ENCODE measurements at regions not wholly inside any gene's neighbourhood (a gene's known extent, or its start where the extent isn't known, plus 50 kb on each side); places are given as distances from the start of the nearest gene placed in this dataset.

GRCh38 chr6:14316651-14317386 is 199.2 kb downstream of the CD83 start:
- TF ChIP-seq CTCF (IDR thresholded peaks at IDR 0.05; ENCODE audit: low read depth, low read length, poor library complexity, severe bottlenecking) (peak; percentile 35), EZH2phosphoT487 (IDR thresholded peaks at IDR 0.05; ENCODE audit: borderline replicate concordance, low read length) (no peak)
